ENCODE measurements at regions not wholly inside any gene's neighbourhood (a gene's known extent, or its start where the extent isn't known, plus 50 kb on each side); places are given as distances from the start of the nearest gene placed in this dataset.

DNA sequence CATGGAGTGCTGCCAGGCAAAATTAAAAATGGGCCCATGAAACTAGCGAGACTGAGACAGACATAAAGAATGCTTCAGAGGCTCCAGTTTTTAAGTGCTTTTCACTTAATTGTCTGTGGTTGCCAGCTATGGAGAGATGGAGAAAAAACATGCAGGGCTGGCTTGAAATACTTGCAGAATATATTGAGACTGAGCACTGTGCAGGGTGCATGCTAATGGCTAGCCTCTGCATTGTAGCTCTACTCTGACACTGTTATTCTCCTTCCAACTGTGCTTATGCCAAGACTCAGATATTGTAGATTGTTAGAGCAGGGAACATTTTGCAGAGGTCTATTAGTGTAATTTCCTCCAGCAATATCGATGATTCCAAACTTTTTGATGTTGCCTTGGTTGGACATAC, 735.0 kb downstream of the PDCD6IP start:
- DNase-seq (ENCODE audit: low read depth), result no peak
- TF ChIP-seq, protein P1, sequence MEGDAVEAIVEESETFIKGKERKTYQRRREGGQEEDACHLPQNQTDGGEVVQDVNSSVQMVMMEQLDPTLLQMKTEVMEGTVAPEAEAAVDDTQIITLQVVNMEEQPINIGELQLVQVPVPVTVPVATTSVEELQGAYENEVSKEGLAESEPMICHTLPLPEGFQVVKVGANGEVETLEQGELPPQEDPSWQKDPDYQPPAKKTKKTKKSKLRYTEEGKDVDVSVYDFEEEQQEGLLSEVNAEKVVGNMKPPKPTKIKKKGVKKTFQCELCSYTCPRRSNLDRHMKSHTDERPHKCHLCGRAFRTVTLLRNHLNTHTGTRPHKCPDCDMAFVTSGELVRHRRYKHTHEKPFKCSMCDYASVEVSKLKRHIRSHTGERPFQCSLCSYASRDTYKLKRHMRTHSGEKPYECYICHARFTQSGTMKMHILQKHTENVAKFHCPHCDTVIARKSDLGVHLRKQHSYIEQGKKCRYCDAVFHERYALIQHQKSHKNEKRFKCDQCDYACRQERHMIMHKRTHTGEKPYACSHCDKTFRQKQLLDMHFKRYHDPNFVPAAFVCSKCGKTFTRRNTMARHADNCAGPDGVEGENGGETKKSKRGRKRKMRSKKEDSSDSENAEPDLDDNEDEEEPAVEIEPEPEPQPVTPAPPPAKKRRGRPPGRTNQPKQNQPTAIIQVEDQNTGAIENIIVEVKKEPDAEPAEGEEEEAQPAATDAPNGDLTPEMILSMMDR (conservative IDR thresholded peaks at IDR 0.05; ENCODE audit: low read depth, low read length), result no peak
- H3K4me3 ChIP-seq (ENCODE audit: low read depth, low read length), result no peak overlapping the region

DNA sequence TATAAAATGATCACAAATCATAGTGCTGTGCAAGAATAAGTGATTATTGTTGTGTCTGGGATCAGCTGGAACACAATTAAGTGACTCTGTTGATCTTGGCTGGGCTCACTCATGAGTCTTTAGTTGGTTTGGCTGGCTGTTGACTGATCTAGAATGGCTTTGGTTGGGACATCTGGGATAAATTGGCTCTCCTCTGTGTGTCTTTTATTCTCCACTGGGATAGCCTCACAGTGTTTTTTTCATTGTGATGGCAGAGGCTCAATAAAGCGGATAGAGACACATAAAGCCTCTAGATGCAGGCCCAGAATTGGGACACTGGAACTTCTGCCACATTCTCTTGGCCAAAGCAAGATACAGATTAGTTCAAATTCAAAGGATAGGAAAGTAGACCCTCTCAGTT, 735.6 kb downstream of the PDCD6IP start:
- TF ChIP-seq, protein P1 (conservative IDR thresholded peaks at IDR 0.05; ENCODE audit: low read depth, low read length), result no peak
- no peak overlapping the region for H3K4me3 ChIP-seq (ENCODE audit: low read depth, low read length)
- DNase-seq (ENCODE audit: low read depth), result no peak

DNA sequence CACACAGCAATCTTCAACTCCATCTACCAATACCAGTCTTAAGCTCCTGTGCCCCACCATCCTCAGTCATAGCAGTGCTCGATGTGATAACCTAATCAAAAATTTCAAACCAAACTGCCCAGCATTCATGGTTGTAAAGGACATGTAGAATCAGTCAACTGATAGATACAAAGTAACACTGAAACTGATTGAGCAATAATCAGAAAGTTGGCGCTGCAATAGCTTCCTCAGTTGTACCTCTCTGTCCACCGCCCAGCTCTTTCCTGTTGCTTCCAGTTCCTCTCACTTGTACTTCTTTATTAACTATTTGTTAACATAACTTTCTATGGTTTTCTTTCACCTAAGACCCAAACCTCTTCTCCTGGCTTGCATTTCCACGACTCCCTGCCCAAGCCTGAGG, 745.7 kb downstream of the PDCD6IP start:
- TF ChIP-seq, protein P1 (conservative IDR thresholded peaks at IDR 0.05; ENCODE audit: low read depth, low read length), result no peak
- no peak for DNase-seq (ENCODE audit: low read depth)
- no peak overlapping the region for H3K4me3 ChIP-seq (ENCODE audit: low read depth, low read length)

DNA sequence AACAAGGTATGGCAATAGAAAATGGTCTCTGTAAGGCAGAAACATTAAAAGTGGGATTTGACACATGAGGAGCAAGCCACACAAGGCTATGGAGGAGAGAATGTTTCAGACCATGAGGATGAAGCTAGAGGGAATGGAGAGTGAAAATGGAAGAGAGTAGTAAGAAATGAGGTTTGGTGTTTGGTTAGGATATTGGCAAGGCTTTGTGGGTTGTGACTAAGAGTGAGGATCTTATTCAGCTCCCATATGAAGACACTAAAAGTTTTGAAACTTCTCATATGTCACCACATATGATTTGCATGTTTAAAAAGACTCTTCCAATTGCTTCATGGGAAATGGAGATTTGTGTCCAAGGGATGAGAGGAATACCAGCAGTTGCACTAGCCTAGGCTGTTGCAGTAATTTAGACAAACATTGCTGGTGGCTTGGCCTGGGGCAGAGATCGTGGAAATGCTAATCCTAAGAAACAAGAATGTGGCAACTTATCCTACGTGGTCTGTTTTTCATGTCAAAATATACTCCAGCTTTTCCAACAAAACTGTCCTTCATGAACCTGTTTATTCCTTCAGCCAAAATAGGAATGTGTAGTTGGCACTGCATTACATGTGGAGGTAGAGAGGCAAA, 749.0 kb downstream of the PDCD6IP start:
- H3K4me3 ChIP-seq (ENCODE audit: low read depth, low read length), result no peak overlapping the region
- no peak for DNase-seq (ENCODE audit: low read depth)
- TF ChIP-seq, protein P1 (conservative IDR thresholded peaks at IDR 0.05; ENCODE audit: low read depth, low read length), result no peak

DNA sequence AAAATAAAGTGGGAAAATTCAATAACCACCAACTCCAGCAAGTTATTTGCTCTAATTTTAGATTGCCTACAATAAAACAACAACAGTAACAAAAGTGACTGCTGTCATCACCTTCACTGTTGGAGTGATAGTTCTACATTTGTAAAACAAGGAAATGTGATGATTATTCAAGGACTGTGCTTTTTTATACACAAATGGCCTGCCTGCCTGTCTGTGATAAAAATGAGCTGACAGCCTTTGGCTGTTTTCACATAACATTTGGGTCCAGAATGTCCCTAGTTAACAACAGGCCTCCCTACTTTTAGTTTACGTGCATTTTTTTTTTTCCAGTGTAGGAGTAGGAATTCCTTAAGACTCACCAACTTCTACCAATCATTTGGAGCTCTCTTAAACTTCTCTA, 768.8 kb downstream of the PDCD6IP start:
- TF ChIP-seq, protein P1 (conservative IDR thresholded peaks at IDR 0.05; ENCODE audit: low read depth, low read length), result no peak
- no peak for DNase-seq (ENCODE audit: low read depth)
- no peak overlapping the region for H3K4me3 ChIP-seq (ENCODE audit: low read depth, low read length)

DNA sequence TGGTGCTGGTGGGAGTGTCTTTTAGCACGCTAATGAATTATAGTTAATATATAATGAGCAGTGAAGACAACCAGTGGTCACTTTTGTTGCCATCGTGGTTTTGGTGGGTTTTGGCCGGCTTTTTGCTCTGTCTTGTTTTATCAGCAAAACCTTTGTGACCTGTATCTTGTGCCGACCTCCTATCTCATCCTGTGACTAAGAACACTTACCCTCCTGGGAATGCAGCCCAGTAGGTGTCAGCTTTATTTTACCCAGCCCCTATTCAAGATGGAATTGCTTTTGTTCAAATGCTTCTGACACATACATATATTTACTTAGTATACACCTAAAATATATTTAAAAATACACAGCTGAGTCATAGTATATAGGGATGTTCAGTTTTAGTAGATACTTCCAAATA, 770.3 kb downstream of the PDCD6IP start:
- TF ChIP-seq, protein P1 (conservative IDR thresholded peaks at IDR 0.05; ENCODE audit: low read depth, low read length), result no peak
- H3K4me3 ChIP-seq (ENCODE audit: low read depth, low read length), result no peak overlapping the region
- no peak for DNase-seq (ENCODE audit: low read depth)

DNA sequence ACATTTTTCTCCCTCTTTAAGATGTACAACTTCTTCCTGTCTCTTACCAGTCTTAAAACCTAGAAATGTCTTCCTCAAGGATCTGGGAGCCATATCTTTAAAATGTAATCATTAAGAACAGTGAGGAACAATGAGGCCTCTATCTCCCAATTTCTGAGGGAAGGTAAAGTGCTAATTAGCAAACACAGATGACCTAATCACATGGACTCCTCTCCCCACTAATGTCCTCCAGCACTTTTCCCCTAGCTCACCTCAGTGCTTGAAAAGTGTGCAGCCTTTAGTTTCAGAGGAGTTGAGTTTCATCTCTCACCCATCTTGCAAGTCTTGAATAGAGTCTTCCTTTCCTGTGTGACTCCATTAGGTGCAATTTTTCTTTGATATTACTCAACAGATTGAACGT, 771.0 kb downstream of the PDCD6IP start:
- TF ChIP-seq, protein P1 (conservative IDR thresholded peaks at IDR 0.05; ENCODE audit: low read depth, low read length), result no peak
- no peak overlapping the region for H3K4me3 ChIP-seq (ENCODE audit: low read depth, low read length)
- no peak for DNase-seq (ENCODE audit: low read depth)

Data from choroid plexus epithelial cell (primary cell).